ENCODE measurements at regions not wholly inside any gene's neighbourhood (a gene's known extent, or its start where the extent isn't known, plus 50 kb on each side); places are given as distances from the start of the nearest gene placed in this dataset.

GRCh38 chr2:2843969-2844548 lies 513.0 kb upstream of the MYT1L start:
- Histone ChIP-seq H3K4ac (replicated peaks; ENCODE audit: insufficient read length, low read depth, low read length) (no peak overlapping the region), H4K8ac (ENCODE audit: extremely low read depth, insufficient read depth, low read length) (no peak overlapping the region), H3K79me2 (ENCODE audit: control insufficient read depth in 1 of 2, insufficient read depth in 2 of 2, low read length in 2 of 2) (no peaks in the 10 kb centered on the region), H3K27me3 (replicated peaks in 1 of 4; ENCODE audit: control insufficient read depth in 3 of 4, extremely low read depth in 1 of 4, insufficient read depth in 3 of 4, low read length in 3 of 4) (no peaks in the 10 kb centered on the region), H3K9ac (replicated peaks in 1 of 4; ENCODE audit: extremely low read depth in 1 of 4, low read depth in 3 of 4, low read length in 3 of 4) (no peak overlapping the region), H2BK5ac (ENCODE audit: low read depth, low read length) (no peak overlapping the region), H3K79me1 (ENCODE audit: low read depth, low read length) (no peaks in the 10 kb centered on the region), H4K20me1 (replicated peaks in 1 of 2; ENCODE audit: control insufficient read depth in 1 of 2, insufficient read depth in 2 of 2, low read length in 2 of 2) (peaks cover 0 to 5% of the 10 kb centered on the region in 2 experiments), H3K23ac (ENCODE audit: insufficient read length) (no peak overlapping the region), H3K23me2 (ENCODE audit: low read depth, low read length) (peaks cover 9% of the 10 kb centered on the region; the same call in 1 of the 2 replicates), H3K4me1 (replicated peaks in 1 of 4; ENCODE audit: control insufficient read depth in 3 of 4, insufficient read depth in 4 of 4, low read length in 3 of 4) (peaks cover 0 to 13% (median 5%) of the 10 kb centered on the region in 4 experiments; a peak in 6 of 7 replicates), H2AK5ac (ENCODE audit: low read depth, low read length) (no peak overlapping the region), H3K18ac (ENCODE audit: extremely low read depth, low read length) (no peak overlapping the region), H2AFZ (ENCODE audit: low read length) (no peak overlapping the region), H3K4me2 (ENCODE audit: insufficient read depth in 1 of 2, low read depth in 2 of 2, low read length in 2 of 2) (no peak overlapping the region), H2BK120ac (replicated peaks; ENCODE audit: low read depth, low read length) (no peak overlapping the region), H3K36me3 (ENCODE audit: control insufficient read depth in 2 of 4, insufficient read depth in 4 of 4, low read length in 3 of 4) (no peaks in the 10 kb centered on the region), H2BK20ac (ENCODE audit: low read length) (no peak overlapping the region), H2BK12ac (ENCODE audit: low read depth, low read length) (no peak overlapping the region), H4K91ac (replicated peaks; ENCODE audit: insufficient read length, low read length) (no peak overlapping the region), H3K56ac (replicated peaks; ENCODE audit: insufficient read length, low read depth, low read length) (no peak overlapping the region), H4K5ac (ENCODE audit: insufficient read length, low read depth, low read length) (no peak overlapping the region), H3K27ac (ENCODE audit: low read depth, low read length) (no peak overlapping the region), H2BK15ac (ENCODE audit: low read length) (no peak overlapping the region), H3K14ac (ENCODE audit: insufficient read length) (no peak overlapping the region), H3K9me3 (ENCODE audit: insufficient read depth in 2 of 2, low read depth in 1 of 2, low read length in 1 of 2) (no peaks in the 10 kb centered on the region), H3K4me3 (ENCODE audit: extremely low read depth in 1 of 4, insufficient read depth in 2 of 4, low read depth in 3 of 4, low read length in 4 of 4) (no peak overlapping the region)
- 91% methylated on average over 11 of the region's 11 CpGs; no CpG with 5 or more reads in 1 of the 2 experiments for WGBS, 2 experiments (ENCODE audit: extremely low coverage in 1 of 2, insufficient coverage in 1 of 2, insufficient read length in 1 of 2, insufficient replicate concordance in 2 of 2, low coverage in 1 of 2, low lambda C conversion rate in 2 of 2, missing lambda C conversion rate in 1 of 2)
- peak; percentile 70 for FAIRE-seq
- DNase-seq (ENCODE audit: low read depth in 1 of 2, low spot score in 2 of 2): no peak
- CTCF ChIA-PET (ENCODE audit: partially characterized antibody): interaction anchor here (0.6 to 2.4 kb wide), 18 partner anchors 8 to 413 kb away, joined by 3 to 20 read pairs (median 4); no protein-coding TSS in a partner anchor
- POLR2A ChIA-PET (ENCODE audit: partially characterized antibody): no interaction called here
- TF ChIP-seq, protein P1, sequence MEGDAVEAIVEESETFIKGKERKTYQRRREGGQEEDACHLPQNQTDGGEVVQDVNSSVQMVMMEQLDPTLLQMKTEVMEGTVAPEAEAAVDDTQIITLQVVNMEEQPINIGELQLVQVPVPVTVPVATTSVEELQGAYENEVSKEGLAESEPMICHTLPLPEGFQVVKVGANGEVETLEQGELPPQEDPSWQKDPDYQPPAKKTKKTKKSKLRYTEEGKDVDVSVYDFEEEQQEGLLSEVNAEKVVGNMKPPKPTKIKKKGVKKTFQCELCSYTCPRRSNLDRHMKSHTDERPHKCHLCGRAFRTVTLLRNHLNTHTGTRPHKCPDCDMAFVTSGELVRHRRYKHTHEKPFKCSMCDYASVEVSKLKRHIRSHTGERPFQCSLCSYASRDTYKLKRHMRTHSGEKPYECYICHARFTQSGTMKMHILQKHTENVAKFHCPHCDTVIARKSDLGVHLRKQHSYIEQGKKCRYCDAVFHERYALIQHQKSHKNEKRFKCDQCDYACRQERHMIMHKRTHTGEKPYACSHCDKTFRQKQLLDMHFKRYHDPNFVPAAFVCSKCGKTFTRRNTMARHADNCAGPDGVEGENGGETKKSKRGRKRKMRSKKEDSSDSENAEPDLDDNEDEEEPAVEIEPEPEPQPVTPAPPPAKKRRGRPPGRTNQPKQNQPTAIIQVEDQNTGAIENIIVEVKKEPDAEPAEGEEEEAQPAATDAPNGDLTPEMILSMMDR (IDR thresholded peaks at IDR 0.05; ENCODE audit: control extremely low read depth in 1 of 3, insufficient read depth in 1 of 3, low read depth in 1 of 3, low read length in 3 of 3): peak in 2 of 3 experiments; percentile 52 to 59; a peak in 3 of 4 replicates
- TF ChIP-seq RAD21 (IDR thresholded peaks at IDR 0.05 in 1 of 2, conservative IDR thresholded peaks at IDR 0.05 in 1 of 2; ENCODE audit: low read depth in 2 of 2, low read length in 2 of 2): peak; percentile 60 to 71
- no peak for TF ChIP-seq NANOG (IDR thresholded peaks at IDR 0.05; ENCODE audit: insufficient read depth, low read depth, low read length, poor library complexity, severe bottlenecking)

Data from H1 (cell line).